GM12801 (cell line): ENCODE measurements at regions not wholly inside any gene's neighbourhood (a gene's known extent, or its start where the extent isn't known, plus 50 kb on each side); places are given as distances from the start of the nearest gene placed in this dataset.

Experiments
- TF ChIP-seq, protein P1 (sequence below): IDR thresholded peaks from one replicate; pipeline ENCODE4 v1.5.1; 2011; ENCODE audit warnings: control low read depth; ENCODE audit not compliant: insufficient read length; ENCODE audit errors: extremely low read depth

DNA sequence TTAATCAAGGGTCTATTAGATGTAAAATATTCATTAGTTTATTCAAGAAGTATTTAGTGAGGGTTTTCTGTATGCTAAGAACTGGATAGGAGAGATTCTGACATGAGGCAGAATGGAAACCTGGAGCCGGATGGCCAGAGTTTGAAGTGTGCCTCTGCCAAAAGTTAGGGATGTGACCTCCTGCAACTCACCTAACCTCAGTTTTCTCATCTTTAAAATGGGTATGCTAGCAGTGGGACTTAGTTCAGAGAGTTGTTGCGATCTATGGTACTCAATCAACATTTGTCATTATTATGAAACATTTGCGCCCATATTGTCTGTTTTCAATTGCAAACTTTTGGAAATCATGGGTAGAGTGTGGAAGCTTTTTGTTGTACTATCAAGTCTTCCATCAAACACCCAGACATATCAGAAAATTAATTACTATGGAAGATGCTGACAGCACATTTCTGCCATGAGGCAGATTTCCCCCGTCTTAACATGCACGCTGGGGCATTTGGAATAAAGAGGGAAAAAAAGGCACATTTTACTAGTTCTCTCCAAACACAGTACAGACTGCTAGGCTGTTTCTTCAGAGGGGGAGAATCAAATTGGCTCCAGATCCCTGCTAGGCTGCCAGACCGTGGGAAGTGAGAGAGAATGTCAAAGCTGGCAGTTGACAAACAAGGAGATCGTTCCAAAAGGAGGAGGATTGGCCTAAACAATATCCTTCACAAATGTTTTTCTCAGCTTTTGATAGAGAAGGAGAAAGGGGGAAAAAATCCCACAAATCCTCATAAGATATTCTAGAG lies 205.3 kb upstream of the TSHZ2 start:
- TF ChIP-seq, protein P1, sequence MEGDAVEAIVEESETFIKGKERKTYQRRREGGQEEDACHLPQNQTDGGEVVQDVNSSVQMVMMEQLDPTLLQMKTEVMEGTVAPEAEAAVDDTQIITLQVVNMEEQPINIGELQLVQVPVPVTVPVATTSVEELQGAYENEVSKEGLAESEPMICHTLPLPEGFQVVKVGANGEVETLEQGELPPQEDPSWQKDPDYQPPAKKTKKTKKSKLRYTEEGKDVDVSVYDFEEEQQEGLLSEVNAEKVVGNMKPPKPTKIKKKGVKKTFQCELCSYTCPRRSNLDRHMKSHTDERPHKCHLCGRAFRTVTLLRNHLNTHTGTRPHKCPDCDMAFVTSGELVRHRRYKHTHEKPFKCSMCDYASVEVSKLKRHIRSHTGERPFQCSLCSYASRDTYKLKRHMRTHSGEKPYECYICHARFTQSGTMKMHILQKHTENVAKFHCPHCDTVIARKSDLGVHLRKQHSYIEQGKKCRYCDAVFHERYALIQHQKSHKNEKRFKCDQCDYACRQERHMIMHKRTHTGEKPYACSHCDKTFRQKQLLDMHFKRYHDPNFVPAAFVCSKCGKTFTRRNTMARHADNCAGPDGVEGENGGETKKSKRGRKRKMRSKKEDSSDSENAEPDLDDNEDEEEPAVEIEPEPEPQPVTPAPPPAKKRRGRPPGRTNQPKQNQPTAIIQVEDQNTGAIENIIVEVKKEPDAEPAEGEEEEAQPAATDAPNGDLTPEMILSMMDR, result no peak

DNA sequence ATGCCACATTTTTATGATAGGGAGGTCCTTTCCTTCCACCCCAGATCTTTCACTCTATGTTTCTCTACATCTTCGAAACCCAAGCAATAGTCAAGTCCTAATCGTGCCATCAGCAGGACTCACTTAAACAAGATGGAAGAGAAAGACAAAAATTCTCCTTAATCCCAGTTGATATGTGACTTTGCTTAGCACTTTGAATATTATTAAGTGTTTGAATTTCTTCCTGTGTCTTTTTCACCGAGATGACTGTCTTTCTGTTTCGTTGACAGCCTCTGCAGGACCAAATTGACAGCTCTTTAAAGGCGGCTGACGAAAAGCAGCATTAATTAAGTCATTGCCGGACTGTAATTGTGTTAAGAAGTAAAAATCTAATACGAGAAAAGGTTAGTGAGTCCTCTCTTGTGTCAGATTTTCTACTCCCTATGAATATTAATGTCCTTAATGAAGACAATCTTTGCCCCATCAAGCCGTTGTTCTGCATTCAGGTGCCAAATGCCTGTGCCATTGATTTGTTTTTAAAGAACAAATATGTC lies 208.8 kb upstream of the TSHZ2 start:
- TF ChIP-seq, protein P1, result no peak

DNA sequence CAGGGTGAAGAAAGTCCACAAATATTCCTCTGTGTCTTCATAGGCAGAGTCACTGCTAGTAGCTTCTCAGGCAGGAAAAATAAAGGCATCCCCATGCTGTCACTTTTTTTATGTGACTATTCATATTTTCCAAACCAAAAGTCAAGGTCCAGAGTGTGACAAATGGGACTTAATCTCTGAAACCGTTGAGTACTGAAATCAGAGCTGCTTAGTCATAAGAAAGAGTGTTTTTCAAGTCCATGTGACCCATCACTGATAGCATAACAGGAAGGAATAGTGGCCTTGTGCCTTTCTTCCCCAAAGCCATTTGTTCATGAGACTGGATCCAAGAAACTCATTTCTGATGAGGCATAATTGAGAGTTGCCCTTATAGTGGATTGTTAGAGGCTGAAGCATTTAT lies 210.3 kb upstream of the TSHZ2 start:
- TF ChIP-seq, protein P1, result no peak

DNA sequence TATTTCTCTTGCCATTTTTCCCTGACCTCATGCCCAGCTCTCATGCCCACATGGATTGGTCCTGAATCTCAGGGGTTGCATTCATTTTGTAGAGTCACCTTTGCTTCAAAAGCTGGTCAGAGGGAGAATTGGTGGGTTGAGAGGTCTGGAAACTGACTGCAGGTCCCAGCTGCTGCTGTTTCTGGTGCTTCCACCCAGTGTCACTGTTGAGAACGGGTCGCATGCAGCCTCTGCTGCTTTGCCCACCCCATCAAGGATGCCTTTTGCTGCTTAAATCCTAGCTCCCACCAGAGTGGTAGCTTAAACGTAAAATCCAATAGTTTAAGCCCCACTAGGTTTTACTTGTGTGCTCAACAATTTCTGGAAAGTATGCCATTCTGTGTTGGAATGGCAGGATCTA lies 211.4 kb upstream of the TSHZ2 start:
- TF ChIP-seq, protein P1, result no peak

DNA sequence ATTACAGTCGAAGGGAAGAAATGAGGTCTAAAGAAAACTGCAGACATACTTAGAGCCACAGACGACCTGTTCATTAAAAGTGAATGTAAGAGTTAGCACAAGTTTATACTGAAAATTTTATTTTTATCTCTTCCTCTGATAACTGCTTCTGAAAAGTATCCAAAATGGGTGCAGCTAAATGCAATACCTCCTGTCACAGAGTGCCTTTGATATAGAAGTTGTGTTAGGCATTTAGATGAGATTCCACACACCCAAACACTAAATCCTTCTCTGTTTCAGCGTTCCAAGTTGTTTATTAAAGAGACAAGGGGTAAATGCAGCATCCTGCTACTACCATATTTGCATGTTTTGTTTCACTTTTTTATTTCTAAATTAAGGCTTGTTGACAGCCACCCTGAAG lies 214.7 kb upstream of the TSHZ2 start:
- TF ChIP-seq, protein P1, result no peak

DNA sequence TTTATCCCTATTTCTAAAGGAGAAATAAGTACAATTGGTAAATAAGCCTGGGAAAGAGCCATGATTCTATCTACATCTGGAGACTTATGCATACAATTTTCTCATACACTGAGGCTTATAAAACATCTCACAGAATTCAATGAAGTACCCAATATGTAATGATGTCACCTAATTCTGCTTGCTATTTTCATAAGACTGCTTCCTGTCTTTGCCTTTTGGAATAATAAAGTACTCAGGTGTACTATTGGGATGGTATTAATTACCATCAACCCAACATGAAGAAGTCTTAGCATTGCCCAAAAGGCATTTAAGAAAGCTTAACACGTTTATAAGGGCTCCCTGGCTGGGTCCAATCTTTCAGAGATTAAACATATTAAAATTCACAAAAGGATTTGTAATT lies 216.4 kb upstream of the TSHZ2 start:
- TF ChIP-seq, protein P1, result no peak

DNA sequence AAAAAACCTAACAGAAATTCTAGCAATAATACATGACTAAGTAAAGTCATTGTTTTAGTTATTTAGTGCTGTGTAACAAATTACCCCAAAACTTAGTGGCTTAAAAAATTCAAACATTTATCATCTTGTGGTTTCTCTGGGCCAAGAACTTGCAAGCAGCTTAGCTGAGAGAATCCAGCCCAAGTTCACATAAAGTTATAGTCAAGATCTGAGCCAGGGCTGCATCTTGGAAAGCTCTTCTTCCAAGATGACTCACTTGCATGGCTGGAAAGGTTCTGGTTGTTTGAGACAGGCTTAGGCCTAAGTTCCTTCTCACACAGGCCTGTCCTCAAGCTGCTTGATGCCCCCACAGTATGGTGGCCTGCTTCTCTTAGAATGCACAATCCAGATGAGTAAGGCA lies 217.8 kb upstream of the TSHZ2 start:
- TF ChIP-seq, protein P1, result no peak
